Activated T-cell treated with anti-CD3 and anti-CD28 coated beads, Interleukin-2, amount 50 U/mL, for 72 hours (primary cell): ENCODE measurements at regions not wholly inside any gene's neighbourhood (a gene's known extent, or its start where the extent isn't known, plus 50 kb on each side); places are given as distances from the start of the nearest gene placed in this dataset.
A peak's percentile ranks its signal among the peaks of the same experiment; 100 is the strongest.
"Not testable (repeated sequence)": the region's sequence is repeated elsewhere in the genome, so short reads cannot be mapped to it uniquely, and the experiment has no call there.

Experiments
- ATAC-seq, 2 donors: fragments of 150-1000 bp; cut with Tn5 transposase; replicated peaks in 1 of 2; 2 replicates each; pipeline ENCODE4 v1.10.0; 2021; ENCODE audit warnings: moderate library complexity in 2 of 2, mild to moderate bottlenecking in 1 of 2
- DNase-seq, 2 donors: peaks; one replicate each; pipeline ENCODE4 v3.0.0; 2021 to 2022; ENCODE audit warnings: mixed read lengths in 1 of 2
- H3K27ac Mint-ChIP-seq: one replicate; pipeline ENCODE4 v1.8.0; 2022; ENCODE audit warnings: mild to moderate bottlenecking, moderate library complexity, mixed read lengths
- H3K27me3 Mint-ChIP-seq: one replicate; pipeline ENCODE4 v1.8.0; 2022; ENCODE audit warnings: low read depth, mixed read lengths
- H3K36me3 Mint-ChIP-seq, 2 donors: one replicate each; pipeline ENCODE4 v1.8.0; 2022; ENCODE audit warnings: mixed read lengths in 2 of 2, mild to moderate bottlenecking in 1 of 2; ENCODE audit not compliant: insufficient read depth in 2 of 2
- H3K4me1 Mint-ChIP-seq: one replicate; pipeline ENCODE4 v1.8.0; 2022; ENCODE audit warnings: low read depth, mixed read lengths
- H3K4me3 Mint-ChIP-seq, 2 donors: one replicate each; pipeline ENCODE4 v1.8.0; 2022; ENCODE audit warnings: mild to moderate bottlenecking in 2 of 2, mixed read lengths in 2 of 2, moderate library complexity in 2 of 2
- H3K9me3 Mint-ChIP-seq, 2 donors: one replicate each; pipeline ENCODE4 v1.8.0; 2022; ENCODE audit warnings: mixed read lengths in 2 of 2

- no peaks in the 10 kb centered on the region for H3K9me3 Mint-ChIP-seq
- no peak overlapping the region for H3K4me3 Mint-ChIP-seq
- ATAC-seq (no peak), DNase-seq (no peak)
- no peaks in the 10 kb centered on the region for H3K4me1 Mint-ChIP-seq
- H3K27me3 Mint-ChIP-seq = no peaks in the 10 kb centered on the region
- H3K36me3 Mint-ChIP-seq = no peaks in the 10 kb centered on the region
- H3K27ac Mint-ChIP-seq = no peak overlapping the region
These were observed 135.7 kb downstream of the RPS4Y2 start for GRCh38 chrY:20891440-20892160.

GRCh38 chrY:20925350-20926091 is 169.6 kb downstream of the RPS4Y2 start:
- not testable (repeated sequence) for H3K36me3 Mint-ChIP-seq, H3K27ac Mint-ChIP-seq
- H3K4me3 Mint-ChIP-seq = peak overlapping the region in 1 of 2 donors; percentile 49

GRCh38 chrY:20929691-20930342 is 173.9 kb downstream of the RPS4Y2 start:
- H3K27ac Mint-ChIP-seq = no peak overlapping the region
- H3K27me3 Mint-ChIP-seq = no peaks in the 10 kb centered on the region
- H3K4me3 Mint-ChIP-seq = no peak overlapping the region
- DNase-seq (no peak), ATAC-seq (no peak)
- peaks cover 0 to 3% of the 10 kb centered on the region in 2 donors for H3K36me3 Mint-ChIP-seq
- H3K9me3 Mint-ChIP-seq = peaks cover 0 to 6% of the 10 kb centered on the region in 2 donors
- H3K4me1 Mint-ChIP-seq = no peaks in the 10 kb centered on the region

More at GRCh38 chrY:20925350-20926091, 169.6 kb downstream of the RPS4Y2 start:
- ATAC-seq, H3K4me1 Mint-ChIP-seq, H3K27me3 Mint-ChIP-seq, H3K9me3 Mint-ChIP-seq: not testable (repeated sequence)
- peak in 1 of 2 donors; percentile 1 for DNase-seq

- H3K9me3 Mint-ChIP-seq, H3K27me3 Mint-ChIP-seq, H3K36me3 Mint-ChIP-seq, DNase-seq, H3K27ac Mint-ChIP-seq, H3K4me1 Mint-ChIP-seq, ATAC-seq, H3K4me3 Mint-ChIP-seq: not testable (repeated sequence)
These were observed 180.9 kb downstream of the RPS4Y2 start for GRCh38 chrY:20936709-20937251.

- Mint-ChIP-seq H3K27me3 (no peaks in the 10 kb centered on the region), H3K27ac (no peak overlapping the region)
These were observed 205.6 kb downstream of the RPS4Y2 start for GRCh38 chrY:20961512-20961911.

GRCh38 chrY:20967828-20968227 is 211.9 kb downstream of the RPS4Y2 start:
- no peaks in the 10 kb centered on the region for H3K36me3 Mint-ChIP-seq
- H3K27me3 Mint-ChIP-seq = no peaks in the 10 kb centered on the region
- H3K4me1 Mint-ChIP-seq = no peaks in the 10 kb centered on the region
- ATAC-seq (no peak), DNase-seq (no peak)
- H3K4me3 Mint-ChIP-seq = no peak overlapping the region
- no peak overlapping the region for H3K27ac Mint-ChIP-seq
- no peaks in the 10 kb centered on the region for H3K9me3 Mint-ChIP-seq

More at GRCh38 chrY:20961512-20961911, 205.6 kb downstream of the RPS4Y2 start:
- Mint-ChIP-seq H3K4me1 (no peaks in the 10 kb centered on the region), H3K36me3 (no peaks in the 10 kb centered on the region), H3K9me3 (no peaks in the 10 kb centered on the region), H3K4me3 (peak overlapping the region in 1 of 2 donors; percentile 43)
- no peak for DNase-seq
- no peak for ATAC-seq

- ATAC-seq = no peak
- H3K27me3 Mint-ChIP-seq = no peaks in the 10 kb centered on the region
- H3K36me3 Mint-ChIP-seq = no peaks in the 10 kb centered on the region
- no peak overlapping the region for H3K27ac Mint-ChIP-seq
- no peak overlapping the region for H3K4me3 Mint-ChIP-seq
- H3K9me3 Mint-ChIP-seq = no peaks in the 10 kb centered on the region
- H3K4me1 Mint-ChIP-seq = no peaks in the 10 kb centered on the region
- DNase-seq = no peak
These were observed 212.3 kb downstream of the RPS4Y2 start for GRCh38 chrY:20968237-20968636.

- no peak overlapping the region for H3K4me3 Mint-ChIP-seq
- DNase-seq = no peak
- ATAC-seq = no peak
- no peaks in the 10 kb centered on the region for H3K36me3 Mint-ChIP-seq
- no peak overlapping the region for H3K27ac Mint-ChIP-seq
- no peaks in the 10 kb centered on the region for H3K4me1 Mint-ChIP-seq
- no peaks in the 10 kb centered on the region for H3K9me3 Mint-ChIP-seq
- H3K27me3 Mint-ChIP-seq = no peaks in the 10 kb centered on the region
These were observed 215.5 kb downstream of the RPS4Y2 start for GRCh38 chrY:20971371-20971770.

GRCh38 chrY:20986037-20986436 is 230.1 kb downstream of the RPS4Y2 start:
- Mint-ChIP-seq H3K36me3 (no peaks in the 10 kb centered on the region), H3K27ac (no peak overlapping the region), H3K4me1 (no peaks in the 10 kb centered on the region), H3K4me3 (no peak overlapping the region), H3K27me3 (no peaks in the 10 kb centered on the region), H3K9me3 (no peaks in the 10 kb centered on the region)
- DNase-seq (no peak), ATAC-seq (peak in 1 of 2 donors; percentile 53)

GRCh38 chrY:20990123-20990522 is 234.2 kb downstream of the RPS4Y2 start:
- no peak for DNase-seq
- no peaks in the 10 kb centered on the region for H3K9me3 Mint-ChIP-seq
- H3K27me3 Mint-ChIP-seq = no peaks in the 10 kb centered on the region
- H3K4me1 Mint-ChIP-seq = no peaks in the 10 kb centered on the region
- peak in 1 of 2 donors; percentile 63 for ATAC-seq
- H3K27ac Mint-ChIP-seq = no peak overlapping the region
- H3K36me3 Mint-ChIP-seq = no peaks in the 10 kb centered on the region
- peak overlapping the region in 1 of 2 donors; percentile 50 for H3K4me3 Mint-ChIP-seq

GRCh38 chrY:20990869-20991548 is 235.1 kb downstream of the RPS4Y2 start:
- Mint-ChIP-seq H3K4me3 (peak overlapping the region in 1 of 2 donors; percentile 50), H3K36me3 (no peaks in the 10 kb centered on the region), H3K9me3 (no peaks in the 10 kb centered on the region), H3K4me1 (no peaks in the 10 kb centered on the region), H3K27me3 (no peaks in the 10 kb centered on the region), H3K27ac (no peak overlapping the region)
- DNase-seq (peak in 1 of 2 donors; percentile 19), ATAC-seq (peak in 1 of 2 donors; percentile 89)

- Mint-ChIP-seq H3K9me3 (no peaks in the 10 kb centered on the region), H3K27me3 (no peaks in the 10 kb centered on the region), H3K27ac (peak overlapping the region; percentile 57), H3K4me1 (no peaks in the 10 kb centered on the region), H3K36me3 (no peaks in the 10 kb centered on the region), H3K4me3 (peak overlapping the region in 1 of 2 donors; percentile 71)
- ATAC-seq (no peak), DNase-seq (no peak)
These were observed 241.4 kb downstream of the RPS4Y2 start for GRCh38 chrY:20997355-20997754.
